ENCODE measurements at regions not wholly inside any gene's neighbourhood (a gene's known extent, or its start where the extent isn't known, plus 50 kb on each side); places are given as distances from the start of the nearest gene placed in this dataset.

DNA sequence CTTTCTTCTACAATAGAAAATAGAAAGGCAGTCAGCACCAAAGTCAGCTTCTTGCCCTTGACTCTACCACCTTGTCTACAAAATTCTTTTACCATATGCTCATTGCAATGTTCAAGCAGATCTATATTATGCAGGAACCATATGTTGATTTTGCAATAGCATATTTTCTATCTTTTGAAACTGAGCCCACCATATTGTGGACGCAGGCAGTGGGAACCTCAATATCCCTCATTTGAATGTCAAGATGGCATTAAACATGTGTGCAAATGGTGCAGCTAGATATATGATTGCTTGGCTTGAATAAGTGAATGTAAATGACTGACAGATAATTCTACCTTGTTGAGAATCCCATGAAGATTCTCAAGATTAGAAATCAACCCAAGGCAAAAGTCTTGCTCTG lies 412.7 kb upstream of the FSHR start:
- no peak overlapping the region for H3K4me2 ChIP-seq
- TF ChIP-seq CTCF (conservative IDR thresholded peaks at IDR 0.05; ENCODE audit: low read depth, low read length), result no peak
- no peaks in the 10 kb centered on the region for H3K27me3 ChIP-seq (ENCODE audit: insufficient read depth, low read depth)
- no peak overlapping the region for H3K27ac ChIP-seq
- no peak overlapping the region for H3K4me3 ChIP-seq (IDR thresholded peaks at IDR 0.05; ENCODE audit: insufficient read depth, low read depth, low read length)
- H3K36me3 ChIP-seq (ENCODE audit: insufficient read depth), result no peaks in the 10 kb centered on the region
- no peaks in the 10 kb centered on the region for H3K79me2 ChIP-seq (ENCODE audit: insufficient read depth, low read depth)
- H3K9ac ChIP-seq, result no peak overlapping the region
- H4K20me1 ChIP-seq (ENCODE audit: insufficient read depth), result no peaks in the 10 kb centered on the region
- no peak overlapping the region for H2AFZ ChIP-seq (ENCODE audit: low read depth)
- no peaks in the 10 kb centered on the region for H3K4me1 ChIP-seq (ENCODE audit: low read depth, poor library complexity, severe bottlenecking)

DNA sequence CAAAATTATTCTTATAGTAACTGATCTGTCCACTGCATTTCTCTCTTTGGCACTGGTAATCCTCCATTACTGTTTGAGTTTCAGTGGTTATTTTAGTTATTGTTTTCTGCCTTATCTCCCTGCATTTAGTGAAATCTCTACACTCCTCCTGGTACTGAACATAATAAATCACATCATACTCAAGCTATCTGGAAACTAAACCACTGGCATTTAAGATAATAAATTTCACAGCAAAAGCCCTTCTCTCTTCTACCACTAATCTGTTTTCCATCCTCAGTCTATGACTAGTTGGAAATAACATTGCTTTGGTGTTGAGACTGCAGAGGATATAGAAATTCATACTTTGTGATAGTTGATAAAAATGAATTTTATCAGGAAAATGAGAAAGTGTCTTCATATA lies 399.3 kb upstream of the FSHR start:
- Histone ChIP-seq H3K4me1 (ENCODE audit: low read depth, poor library complexity, severe bottlenecking) (no peaks in the 10 kb centered on the region), H3K27ac (no peak overlapping the region), H2AFZ (ENCODE audit: low read depth) (no peak overlapping the region), H3K4me2 (no peak overlapping the region), H4K20me1 (ENCODE audit: insufficient read depth) (no peaks in the 10 kb centered on the region), H3K9ac (no peak overlapping the region), H3K79me2 (ENCODE audit: insufficient read depth, low read depth) (no peaks in the 10 kb centered on the region), H3K36me3 (ENCODE audit: insufficient read depth) (no peaks in the 10 kb centered on the region), H3K27me3 (ENCODE audit: insufficient read depth, low read depth) (no peaks in the 10 kb centered on the region), H3K4me3 (IDR thresholded peaks at IDR 0.05; ENCODE audit: insufficient read depth, low read depth, low read length) (no peak overlapping the region)
- TF ChIP-seq CTCF (conservative IDR thresholded peaks at IDR 0.05; ENCODE audit: low read depth, low read length), result no peak

GRCh38 chr2:49532702-49533101 lies 378.4 kb upstream of the FSHR start:
- H3K4me2 ChIP-seq, result no peak overlapping the region
- no peak overlapping the region for H3K27ac ChIP-seq
- no peaks in the 10 kb centered on the region for H3K36me3 ChIP-seq (ENCODE audit: insufficient read depth)
- no peak for TF ChIP-seq CTCF (conservative IDR thresholded peaks at IDR 0.05; ENCODE audit: low read depth, low read length)
- H4K20me1 ChIP-seq (ENCODE audit: insufficient read depth), result no peaks in the 10 kb centered on the region
- H3K4me3 ChIP-seq (IDR thresholded peaks at IDR 0.05; ENCODE audit: insufficient read depth, low read depth, low read length), result no peak overlapping the region
- no peak overlapping the region for H3K9ac ChIP-seq
- no peaks in the 10 kb centered on the region for H3K27me3 ChIP-seq (ENCODE audit: insufficient read depth, low read depth)
- H3K79me2 ChIP-seq (ENCODE audit: insufficient read depth, low read depth), result no peaks in the 10 kb centered on the region
- no peak overlapping the region for H2AFZ ChIP-seq (ENCODE audit: low read depth)
- H3K4me1 ChIP-seq (ENCODE audit: low read depth, poor library complexity, severe bottlenecking), result no peaks in the 10 kb centered on the region

DNA sequence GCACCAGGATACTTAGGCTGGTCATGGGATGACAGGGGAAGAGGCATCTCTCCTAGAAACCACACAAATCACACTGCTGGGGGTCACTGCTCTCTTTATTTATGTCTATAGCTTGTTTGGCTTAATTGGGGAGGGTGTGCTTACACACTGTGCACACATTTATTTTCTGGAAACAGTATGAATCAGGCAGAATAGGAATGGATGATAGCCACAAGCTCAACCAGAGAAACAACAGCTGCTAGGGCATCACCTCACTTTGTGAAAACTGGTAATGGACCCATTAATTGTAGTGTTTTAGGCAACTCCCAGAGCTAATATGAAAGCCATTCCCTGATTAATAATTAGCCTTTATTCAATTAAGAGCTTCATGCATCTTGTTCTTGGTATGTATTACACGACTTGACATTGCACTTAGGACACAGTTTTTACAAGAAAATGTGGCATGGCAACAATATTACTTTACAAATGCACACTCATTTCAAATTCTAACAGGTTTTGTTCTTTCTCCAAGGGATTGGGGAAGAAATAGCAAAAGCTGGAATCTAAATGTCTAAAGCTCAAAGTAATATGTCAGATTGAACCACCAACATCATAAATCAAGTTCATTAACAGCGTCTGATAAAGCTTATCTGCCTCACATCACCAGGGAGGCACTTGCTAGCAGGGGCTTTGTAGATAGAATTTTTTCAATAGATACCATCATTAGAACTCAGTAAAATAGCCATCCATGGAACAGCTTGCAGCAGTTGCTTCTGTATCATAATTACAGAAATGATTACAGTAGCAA lies 361.9 kb upstream of the FSHR start:
- no peaks in the 10 kb centered on the region for H3K4me1 ChIP-seq (ENCODE audit: low read depth, poor library complexity, severe bottlenecking)
- no peak overlapping the region for H3K27ac ChIP-seq
- TF ChIP-seq CTCF (conservative IDR thresholded peaks at IDR 0.05; ENCODE audit: low read depth, low read length), result no peak
- H3K4me3 ChIP-seq (IDR thresholded peaks at IDR 0.05; ENCODE audit: insufficient read depth, low read depth, low read length), result no peak overlapping the region
- no peaks in the 10 kb centered on the region for H3K79me2 ChIP-seq (ENCODE audit: insufficient read depth, low read depth)
- no peak overlapping the region for H3K9ac ChIP-seq
- H2AFZ ChIP-seq (ENCODE audit: low read depth), result no peak overlapping the region
- H3K4me2 ChIP-seq, result no peak overlapping the region
- H4K20me1 ChIP-seq (ENCODE audit: insufficient read depth), result no peaks in the 10 kb centered on the region
- H3K27me3 ChIP-seq (ENCODE audit: insufficient read depth, low read depth), result no peaks in the 10 kb centered on the region
- H3K36me3 ChIP-seq (ENCODE audit: insufficient read depth), result no peaks in the 10 kb centered on the region

Data from KMS-11 (cell line).